HepG2 (cell line): ENCODE measurements at regions not wholly inside any gene's neighbourhood (a gene's known extent, or its start where the extent isn't known, plus 50 kb on each side); places are given as distances from the start of the nearest gene placed in this dataset.

Source experiments
- ATAC-seq: fragments of 200-7000 bp; cut with Tn5 transposase; 3 replicates; pipeline ENCODE4 v1.9.1; 2020; ENCODE audit warnings: mild to moderate bottlenecking, moderate library complexity
- BruUV-seq: library from RNA; stranded (reverse); fragments of 400-500 nt; replicated peaks from 2 replicates; lab custom pipeline; 2021; lab: Mats Ljungman, UMichigan
- CTCF ChIA-PET: fragments of 300-600 bp; formaldehyde crosslinking; extraction: SDS; loops from one replicate; lab custom pipeline; 2021; ENCODE audit warnings: low total read pairs, inconsistent platforms, low intra/inter-chr PET ratio; lab: Yijun Ruan, JAX
- POLR2A ChIA-PET: fragments of 350-600 bp; sonication (Branson Sonifier 250); formaldehyde crosslinking; loops from one replicate; lab custom pipeline; 2020; ENCODE audit warnings: antibody characterized with exemption, inconsistent platforms; lab: Yijun Ruan, JAX
- DNase-seq: peaks from one replicate; pipeline ENCODE4 v3.0.0-alpha.2; 2015; ENCODE audit warnings: low spot score
- FAIRE-seq: peaks from 3 replicates; lab custom pipeline; 2011; peaks lifted over from hg19 to GRCh38; lab: Jason Lieb, UNC
- H2AFZ ChIP-seq: one replicate; pipeline ENCODE4 v1.6.1; 2011; ENCODE audit warnings: low read length, inconsistent platforms
- H3K27ac ChIP-seq: fragments of 300-600 bp; 3 replicates; pipeline ENCODE4 v1.8.0; 2011; ENCODE audit warnings: mixed run types, mild to moderate bottlenecking, mixed read lengths, low read length, inconsistent platforms; ENCODE audit not compliant: insufficient read depth; ENCODE audit errors: extremely low read length
- H3K27me3 ChIP-seq, 2 experiments: fragments of 200-600 bp in 1 of 2; 2 replicates in 1 of 2; 3 replicates in 1 of 2; pipeline versions ENCODE4 v1.6.0 to v1.8.0; 2011; ENCODE audit warnings: low read length in 2 of 2, mild to moderate bottlenecking in 2 of 2, moderate library complexity in 2 of 2, inconsistent platforms in 1 of 2; ENCODE audit not compliant: insufficient read depth in 2 of 2, control insufficient read depth in 1 of 2
- H3K36me3 ChIP-seq, 2 experiments: fragments of 200-600 bp in 1 of 2; replicated peaks in 1 of 2; 2 replicates in 1 of 2; 3 replicates in 1 of 2; pipeline versions ENCODE4 v1.5.1 to v1.8.0; 2011; ENCODE audit warnings: low read length in 2 of 2, inconsistent platforms in 1 of 2; ENCODE audit not compliant: insufficient read depth in 2 of 2, control insufficient read depth in 1 of 2
- H3K4me1 ChIP-seq: 2 replicates; pipeline ENCODE4 v1.5.1; 2012; ENCODE audit warnings: low read length, inconsistent platforms; ENCODE audit not compliant: insufficient read depth
- H3K4me2 ChIP-seq: 2 replicates; pipeline ENCODE4 v1.6.0; 2011; ENCODE audit warnings: low read depth, low read length, inconsistent platforms
- H3K4me3 ChIP-seq, 3 experiments: fragments of 200-600 bp in 1 of 3; sonication (generic), shearing (Covaris generic) in 1 of 3; replicated peaks in 1 of 3; 2 replicates each; pipeline ENCODE4 v1.5.1; 2011 to 2016; ENCODE audit warnings: low read length in 3 of 3, inconsistent platforms in 2 of 3, low read depth in 2 of 3, mild to moderate bottlenecking in 2 of 3, control low read depth in 1 of 3, mixed read lengths in 1 of 3; ENCODE audit not compliant: insufficient read depth in 1 of 3
- H3K79me2 ChIP-seq: one replicate; pipeline ENCODE4 v1.6.1; 2011; ENCODE audit warnings: low read length, inconsistent platforms; ENCODE audit not compliant: insufficient read depth
- H3K9ac ChIP-seq: 2 replicates; pipeline ENCODE4 v1.6.0; 2011; ENCODE audit warnings: mild to moderate bottlenecking, low read depth, low read length, inconsistent platforms; ENCODE audit not compliant: insufficient read depth
- H3K9me3 ChIP-seq: 2 replicates; pipeline ENCODE4 v1.5.1; 2012; ENCODE audit warnings: mild to moderate bottlenecking, low read length
- H4K20me1 ChIP-seq: 2 replicates; pipeline ENCODE4 v1.6.0; 2011; ENCODE audit warnings: inconsistent platforms, mild to moderate bottlenecking, low read length, moderate library complexity; ENCODE audit not compliant: insufficient read depth
- HOXA5 ChIP-seq: sonication (generic); formaldehyde crosslinking; IDR thresholded peaks from 2 replicates; pipeline ENCODE4 v1.4.0; 2020; ENCODE audit warnings: missing genetic modification reagents
- JUN ChIP-seq: sonication (generic); formaldehyde crosslinking; IDR thresholded peaks from 2 replicates; pipeline ENCODE4 v1.4.0; 2020; ENCODE audit warnings: mild to moderate bottlenecking, missing genetic modification reagents
- POLR2G ChIP-seq: fragments of 200-400 bp; formaldehyde crosslinking; IDR thresholded peaks from 2 replicates; pipeline ENCODE4 v1.6.1; 2018; ENCODE audit warnings: mild to moderate bottlenecking, low read depth, low read length, moderate library complexity
- SMARCE1 ChIP-seq: fragments of 450-650 bp; IDR thresholded peaks from 2 replicates; pipeline ENCODE4 v1.6.1; 2017; ENCODE audit warnings: borderline replicate concordance
- STAT5B ChIP-seq: sonication (generic); formaldehyde crosslinking; IDR thresholded peaks from 2 replicates; pipeline ENCODE4 v1.4.0; 2020; ENCODE audit warnings: missing genetic modification reagents
- ZMAT5 ChIP-seq: sonication (generic); formaldehyde crosslinking; IDR thresholded peaks from 2 replicates; pipeline ENCODE4 v1.5.0; 2020; ENCODE audit warnings: mild to moderate bottlenecking, low read depth, missing genetic modification reagents, borderline replicate concordance
- ZNF777 ChIP-seq: sonication (generic); formaldehyde crosslinking; IDR thresholded peaks from 2 replicates; pipeline ENCODE4 v1.4.0; 2020; ENCODE audit warnings: missing genetic modification reagents
- WGBS: methylation state at CpG from one replicate; pipeline ENCODE4 v1.1.6; 2017; ENCODE audit warnings: low lambda C conversion rate; 5-methylcytosine and 5-hydroxymethylcytosine counted together
- in situ Hi-C: cut with HindIII; loops from 2 replicates; pipeline ENCODE4 v1.10.0; 2017; ENCODE audit warnings: low pct_unique_long_range_greater_than_20kb; ENCODE audit not compliant: extremely low pct_ligation_motif_present
- intact Hi-C: fragments of 100-400 bp; cut with micrococcal nuclease; formaldehyde crosslinking; loops from one replicate; pipeline ENCODE4 v1.10.0; 2022; ENCODE audit not compliant: unreplicated experiment
- TF ChIP-seq, protein P1 (sequence below): sonication (generic); formaldehyde crosslinking; IDR thresholded peaks from 2 replicates; pipeline ENCODE4 v1.4.0; 2020; ENCODE audit warnings: missing genetic modification reagents
- TF ChIP-seq, protein P2 (sequence below): sonication (generic); formaldehyde crosslinking; IDR thresholded peaks from 2 replicates; pipeline ENCODE4 v1.4.0; 2020; ENCODE audit warnings: missing genetic modification reagents

DNA sequence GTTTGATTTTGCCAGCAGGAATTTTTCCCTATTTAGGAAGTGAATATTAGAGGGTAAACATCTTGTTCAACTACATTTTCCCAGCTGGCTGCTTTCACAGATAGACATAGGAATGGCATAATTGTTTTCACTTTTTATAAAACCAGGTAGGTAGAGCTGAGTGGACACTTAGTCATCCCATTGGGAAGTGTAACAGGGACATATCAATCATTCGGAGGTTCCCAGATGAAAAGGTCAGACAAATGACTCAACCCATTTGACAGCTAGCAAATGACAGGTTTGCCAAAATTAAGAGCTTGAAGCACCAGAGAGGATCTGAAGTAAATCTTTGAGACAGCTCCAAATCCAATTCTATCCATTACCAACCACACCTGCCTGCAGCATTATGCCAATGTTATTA lies 205.3 kb downstream of the SLC39A8 start:
- no peak for ATAC-seq
- no peaks in the 10 kb centered on the region for H4K20me1 ChIP-seq
- no peak overlapping the region for H3K4me3 ChIP-seq
- H3K4me1 ChIP-seq: no peaks in the 10 kb centered on the region
- H3K79me2 ChIP-seq: no peaks in the 10 kb centered on the region
- ChIA-PET POLR2A (no interaction called here), CTCF (no interaction called here)
- H3K9me3 ChIP-seq: no peaks in the 10 kb centered on the region
- H3K27me3 ChIP-seq: no peaks in the 10 kb centered on the region
- no peak for FAIRE-seq
- intact Hi-C loops (no loop called here), in situ Hi-C loops (no loop called here)
- BruUV-seq: no TSS peak
- no peak overlapping the region for H3K4me2 ChIP-seq
- H3K36me3 ChIP-seq: no peaks in the 10 kb centered on the region
- TF ChIP-seq SMARCE1 (no peak), STAT5B (CRISPR knock-in tag) (no peak), ZNF777 (CRISPR knock-in tag) (no peak), POLR2G (no peak), JUN (no peak), ZMAT5 (CRISPR knock-in tag) (no peak), HOXA5 (CRISPR knock-in tag) (no peak)
- TF ChIP-seq, protein P1, sequence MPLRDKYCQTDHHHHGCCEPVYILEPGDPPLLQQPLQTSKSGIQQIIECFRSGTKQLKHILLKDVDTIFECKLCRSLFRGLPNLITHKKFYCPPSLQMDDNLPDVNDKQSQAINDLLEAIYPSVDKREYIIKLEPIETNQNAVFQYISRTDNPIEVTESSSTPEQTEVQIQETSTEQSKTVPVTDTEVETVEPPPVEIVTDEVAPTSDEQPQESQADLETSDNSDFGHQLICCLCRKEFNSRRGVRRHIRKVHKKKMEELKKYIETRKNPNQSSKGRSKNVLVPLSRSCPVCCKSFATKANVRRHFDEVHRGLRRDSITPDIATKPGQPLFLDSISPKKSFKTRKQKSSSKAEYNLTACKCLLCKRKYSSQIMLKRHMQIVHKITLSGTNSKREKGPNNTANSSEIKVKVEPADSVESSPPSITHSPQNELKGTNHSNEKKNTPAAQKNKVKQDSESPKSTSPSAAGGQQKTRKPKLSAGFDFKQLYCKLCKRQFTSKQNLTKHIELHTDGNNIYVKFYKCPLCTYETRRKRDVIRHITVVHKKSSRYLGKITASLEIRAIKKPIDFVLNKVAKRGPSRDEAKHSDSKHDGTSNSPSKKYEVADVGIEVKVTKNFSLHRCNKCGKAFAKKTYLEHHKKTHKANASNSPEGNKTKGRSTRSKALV (CRISPR knock-in tag): no peak
- TF ChIP-seq, protein P2, sequence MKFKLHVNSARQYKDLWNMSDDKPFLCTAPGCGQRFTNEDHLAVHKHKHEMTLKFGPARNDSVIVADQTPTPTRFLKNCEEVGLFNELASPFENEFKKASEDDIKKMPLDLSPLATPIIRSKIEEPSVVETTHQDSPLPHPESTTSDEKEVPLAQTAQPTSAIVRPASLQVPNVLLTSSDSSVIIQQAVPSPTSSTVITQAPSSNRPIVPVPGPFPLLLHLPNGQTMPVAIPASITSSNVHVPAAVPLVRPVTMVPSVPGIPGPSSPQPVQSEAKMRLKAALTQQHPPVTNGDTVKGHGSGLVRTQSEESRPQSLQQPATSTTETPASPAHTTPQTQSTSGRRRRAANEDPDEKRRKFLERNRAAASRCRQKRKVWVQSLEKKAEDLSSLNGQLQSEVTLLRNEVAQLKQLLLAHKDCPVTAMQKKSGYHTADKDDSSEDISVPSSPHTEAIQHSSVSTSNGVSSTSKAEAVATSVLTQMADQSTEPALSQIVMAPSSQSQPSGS (CRISPR knock-in tag): no peak
- no peak overlapping the region for H2AFZ ChIP-seq
- no peak overlapping the region for H3K27ac ChIP-seq
- DNase-seq: no peak
- H3K9ac ChIP-seq: no peak overlapping the region
- WGBS: 0% methylated on average over 1 of the region's 1 CpG
